MM.1S (cell line): ENCODE measurements at regions not wholly inside any gene's neighbourhood (a gene's known extent, or its start where the extent isn't known, plus 50 kb on each side); places are given as distances from the start of the nearest gene placed in this dataset.

Experiments used
- CTCF ChIP-seq: fragments of 300-600 bp; sonication (generic); IDR thresholded peaks from 2 replicates; pipeline ENCODE4 v1.5.1; 2016; ENCODE audit warnings: antibody characterized with exemption, low read length, mixed read lengths
- EZH2 ChIP-seq: fragments of 300-600 bp; sonication (generic); optimal IDR thresholded peaks from 2 replicates; pipeline ENCODE3; 2017; ENCODE audit warnings: low read depth, mild to moderate bottlenecking, antibody characterized with exemption, low read length, mixed read lengths

- TF ChIP-seq CTCF: no peak
- no peak for TF ChIP-seq EZH2
These were observed 665.3 kb upstream of the RBFOX1 start for GRCh38 chr16:6667393-6667792.
